ENCODE measurements at regions not wholly inside any gene's neighbourhood (a gene's known extent, or its start where the extent isn't known, plus 50 kb on each side); places are given as distances from the start of the nearest gene placed in this dataset.

GRCh38 chr2:200159829-200160781 lies 146.4 kb upstream of the SPATS2L start:
- no peak for TF ChIP-seq CTCF (IDR thresholded peaks at IDR 0.05)
- TF ChIP-seq POLR2AphosphoS5 (IDR thresholded peaks at IDR 0.05; ENCODE audit: low read depth, low read length): no peak
